Tibial nerve (tissue), 3 donors: ENCODE measurements at regions not wholly inside any gene's neighbourhood (a gene's known extent, or its start where the extent isn't known, plus 50 kb on each side); places are given as distances from the start of the nearest gene placed in this dataset.
"Not testable (repeated sequence)": the region's sequence is repeated elsewhere in the genome, so short reads cannot be mapped to it uniquely, and the experiment has no call there.

Experiments used
- CTCF ChIP-seq, 5 experiments: fragments of 200-600 bp in 3 of 5; fragments of 450-650 bp in 2 of 5; sonication (generic) in 3 of 5; IDR thresholded peaks; one replicate each; pipeline ENCODE4 v1.5.1; 2016 to 2019; ENCODE audit warnings: antibody characterized with exemption in 5 of 5, mild to moderate bottlenecking in 3 of 5, moderate library complexity in 2 of 5
- POLR2A ChIP-seq, 2 donors: fragments of 450-650 bp; IDR thresholded peaks; one replicate each; pipeline ENCODE4 v1.6.1; 2017; ENCODE audit warnings: antibody characterized with exemption in 2 of 2, mild to moderate bottlenecking in 2 of 2, moderate library complexity in 2 of 2

- not testable (repeated sequence) for TF ChIP-seq CTCF, POLR2A (IDR thresholded peaks at IDR 0.05)
Measured at GRCh38 chr22:46048661-46049060, 71.7 kb upstream of the WNT7B start.
